MCF 10A (cell line): ENCODE measurements at regions not wholly inside any gene's neighbourhood (a gene's known extent, or its start where the extent isn't known, plus 50 kb on each side); places are given as distances from the start of the nearest gene placed in this dataset.
A peak's percentile ranks its signal among the peaks of the same experiment; 100 is the strongest.

Experiments used
- BruUV-seq: library from RNA; stranded (reverse); fragments of 400-500 nt; replicated peaks from 2 replicates; lab custom pipeline; 2021; lab: Mats Ljungman, UMichigan
- CTCF ChIA-PET: fragments of 300-600 bp; sonication (Branson Sonifier 250); formaldehyde crosslinking; extraction: SDS; loops from one replicate; lab custom pipeline; 2021; ENCODE audit warnings: antibody characterized with exemption, inconsistent platforms; lab: Yijun Ruan, JAX
- POLR2A ChIA-PET: fragments of 300-600, 350-650 bp; sonication (Branson Sonifier 250); formaldehyde crosslinking; extraction: SDS; loops from one replicate; lab custom pipeline; 2020; ENCODE audit warnings: antibody characterized with exemption, inconsistent platforms; lab: Yijun Ruan, JAX
- DNase-seq: peaks from one replicate; pipeline ENCODE4 v3.0.0-alpha.2; 2018; ENCODE audit not compliant: unreplicated experiment
- H3K27ac Mint-ChIP-seq: one replicate; pipeline ENCODE4 v1.8.0; 2022; ENCODE audit warnings: mild to moderate bottlenecking, low read depth, mixed read lengths; ENCODE audit not compliant: unreplicated experiment
- H3K27me3 Mint-ChIP-seq: one replicate; pipeline ENCODE4 v1.8.0; 2022; ENCODE audit warnings: mixed read lengths; ENCODE audit not compliant: insufficient read depth, unreplicated experiment
- H3K36me3 Mint-ChIP-seq: one replicate; pipeline ENCODE4 v1.8.0; 2022; ENCODE audit warnings: mild to moderate bottlenecking, moderate library complexity, mixed read lengths; ENCODE audit not compliant: insufficient read depth, unreplicated experiment
- H3K4me1 Mint-ChIP-seq: one replicate; pipeline ENCODE4 v1.8.0; 2022; ENCODE audit warnings: mixed read lengths; ENCODE audit not compliant: insufficient read depth, unreplicated experiment
- H3K4me3 Mint-ChIP-seq: one replicate; pipeline ENCODE4 v1.8.0; 2022; ENCODE audit warnings: mild to moderate bottlenecking, moderate library complexity, mixed read lengths; ENCODE audit not compliant: unreplicated experiment
- H3K9me3 Mint-ChIP-seq: one replicate; pipeline ENCODE4 v1.8.0; 2022; ENCODE audit warnings: mixed read lengths; ENCODE audit not compliant: unreplicated experiment
- CTCF ChIP-seq: fragments of 200-600 bp; IDR thresholded peaks from one replicate; pipeline ENCODE4 v1.8.0; 2022; ENCODE audit warnings: antibody characterized with exemption, mild to moderate bottlenecking; ENCODE audit not compliant: unreplicated experiment
- intact Hi-C: fragments of 100-400 bp; cut with micrococcal nuclease; formaldehyde crosslinking; loops from 2 replicates; pipeline ENCODE4 v1.14.1; 2022

- no peaks in the 10 kb centered on the region for H3K36me3 Mint-ChIP-seq
Measured at GRCh38 chr14:87629788-87630187, 363.2 kb downstream of the GALC start.

GRCh38 chr14:87628780-87629179 is 364.2 kb downstream of the GALC start:
- Mint-ChIP-seq H3K36me3 (no peaks in the 10 kb centered on the region), H3K27ac (no peak overlapping the region), H3K4me3 (no peak overlapping the region), H3K4me1 (peaks cover 14% of the 10 kb centered on the region), H3K9me3 (no peaks in the 10 kb centered on the region), H3K27me3 (no peaks in the 10 kb centered on the region)
- no peak for DNase-seq
- TF ChIP-seq CTCF = no peak
- intact Hi-C loops = no loop called here
- no TSS peak for BruUV-seq
- POLR2A ChIA-PET = no interaction called here
- CTCF ChIA-PET = no interaction called here

More at GRCh38 chr14:87629788-87630187, 363.2 kb downstream of the GALC start:
- no peak overlapping the region for H3K27ac Mint-ChIP-seq
- no peaks in the 10 kb centered on the region for H3K27me3 Mint-ChIP-seq
- POLR2A ChIA-PET = no interaction called here
- no peak overlapping the region for H3K4me3 Mint-ChIP-seq
- H3K4me1 Mint-ChIP-seq = peaks cover 14% of the 10 kb centered on the region
- CTCF ChIA-PET = interaction anchor here (1.6 kb wide), 1 partner anchor 10 kb away, joined by 3 read pairs; no protein-coding TSS in a partner anchor
- BruUV-seq = no TSS peak
- intact Hi-C loops = no loop called here
- TF ChIP-seq CTCF = no peak
- DNase-seq = no peak
- no peaks in the 10 kb centered on the region for H3K9me3 Mint-ChIP-seq

- TF ChIP-seq CTCF = no peak
- POLR2A ChIA-PET = no interaction called here
- Mint-ChIP-seq H3K4me3 (no peak overlapping the region), H3K4me1 (peaks cover 14% of the 10 kb centered on the region), H3K27me3 (no peaks in the 10 kb centered on the region), H3K27ac (no peak overlapping the region), H3K36me3 (no peaks in the 10 kb centered on the region), H3K9me3 (no peaks in the 10 kb centered on the region)
- DNase-seq = peak; percentile 22
- no TSS peak for BruUV-seq
- intact Hi-C loops = no loop called here
- CTCF ChIA-PET = interaction anchor here (0.6 to 0.7 kb wide), 2 partner anchors 18 to 24 kb away, joined by 3 to 5 read pairs; no protein-coding TSS in a partner anchor
Measured at GRCh38 chr14:87628129-87628528, 364.9 kb downstream of the GALC start.

- no peak for DNase-seq
- intact Hi-C loops = no loop called here
- peak overlapping the region; percentile 57 for H3K27ac Mint-ChIP-seq
- H3K36me3 Mint-ChIP-seq = no peaks in the 10 kb centered on the region
- no peaks in the 10 kb centered on the region for H3K27me3 Mint-ChIP-seq
- peaks cover 14% of the 10 kb centered on the region for H3K4me1 Mint-ChIP-seq
- no TSS peak for BruUV-seq
- TF ChIP-seq CTCF = no peak
- peaks cover 9% of the 10 kb centered on the region for H3K9me3 Mint-ChIP-seq
- POLR2A ChIA-PET = no interaction called here
- CTCF ChIA-PET = interaction anchor here (2.1 kb wide), 1 partner anchor 10 kb away, joined by 8 read pairs; no protein-coding TSS in a partner anchor
- H3K4me3 Mint-ChIP-seq = no peak overlapping the region
Measured at GRCh38 chr14:87626266-87626665, 366.7 kb downstream of the GALC start.
